ENCODE measurements at regions not wholly inside any gene's neighbourhood (a gene's known extent, or its start where the extent isn't known, plus 50 kb on each side); places are given as distances from the start of the nearest gene placed in this dataset.

DNA sequence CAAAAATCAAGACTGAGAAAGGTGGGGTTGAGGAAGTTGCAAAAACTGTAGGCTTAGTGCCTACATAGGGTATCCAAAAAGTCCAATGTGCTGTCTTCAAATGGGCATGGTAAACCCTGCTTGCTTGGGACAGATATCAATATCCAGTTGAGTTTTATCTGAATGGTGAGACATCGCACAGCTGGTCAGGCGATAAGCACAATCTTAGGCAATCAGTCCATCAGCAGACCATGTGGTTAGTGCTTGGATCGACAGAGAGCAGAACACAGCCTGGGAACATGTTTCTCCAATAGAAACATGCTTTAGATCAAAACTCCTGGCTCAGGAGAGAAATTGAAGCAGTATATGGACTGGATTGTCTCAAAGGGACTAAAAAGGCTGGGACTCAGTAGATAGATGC, 151.3 kb upstream of the IPO5 start:
- TF ChIP-seq, protein P1, sequence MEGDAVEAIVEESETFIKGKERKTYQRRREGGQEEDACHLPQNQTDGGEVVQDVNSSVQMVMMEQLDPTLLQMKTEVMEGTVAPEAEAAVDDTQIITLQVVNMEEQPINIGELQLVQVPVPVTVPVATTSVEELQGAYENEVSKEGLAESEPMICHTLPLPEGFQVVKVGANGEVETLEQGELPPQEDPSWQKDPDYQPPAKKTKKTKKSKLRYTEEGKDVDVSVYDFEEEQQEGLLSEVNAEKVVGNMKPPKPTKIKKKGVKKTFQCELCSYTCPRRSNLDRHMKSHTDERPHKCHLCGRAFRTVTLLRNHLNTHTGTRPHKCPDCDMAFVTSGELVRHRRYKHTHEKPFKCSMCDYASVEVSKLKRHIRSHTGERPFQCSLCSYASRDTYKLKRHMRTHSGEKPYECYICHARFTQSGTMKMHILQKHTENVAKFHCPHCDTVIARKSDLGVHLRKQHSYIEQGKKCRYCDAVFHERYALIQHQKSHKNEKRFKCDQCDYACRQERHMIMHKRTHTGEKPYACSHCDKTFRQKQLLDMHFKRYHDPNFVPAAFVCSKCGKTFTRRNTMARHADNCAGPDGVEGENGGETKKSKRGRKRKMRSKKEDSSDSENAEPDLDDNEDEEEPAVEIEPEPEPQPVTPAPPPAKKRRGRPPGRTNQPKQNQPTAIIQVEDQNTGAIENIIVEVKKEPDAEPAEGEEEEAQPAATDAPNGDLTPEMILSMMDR (IDR thresholded peaks at IDR 0.05 in 2 of 3, conservative IDR thresholded peaks at IDR 0.05 in 1 of 3; ENCODE audit: control insufficient read depth in 2 of 3, extremely low read depth in 1 of 3, insufficient read depth in 1 of 3, low read depth in 3 of 3, low read length in 3 of 3), result no peak
- no peak for TF ChIP-seq ZNF384 (IDR thresholded peaks at IDR 0.05; ENCODE audit: borderline replicate concordance, low read depth, low read length)
- TF ChIP-seq ZSCAN29 (IDR thresholded peaks at IDR 0.05), result no peak

Data from GM12878 (cell line).